SJCRH30 (cell line): ENCODE measurements at regions not wholly inside any gene's neighbourhood (a gene's known extent, or its start where the extent isn't known, plus 50 kb on each side); places are given as distances from the start of the nearest gene placed in this dataset.

ENCODE experiments used
- DNase-seq, 2 experiments: peaks; one replicate each; pipeline ENCODE4 v3.0.0-alpha.2; 2015 to 2020
- H3K27ac ChIP-seq: fragments of 250-450 bp; sonication (Bioruptor Pico); 2 replicates; pipeline ENCODE4 v1.5.1; 2020; ENCODE audit warnings: mild to moderate bottlenecking, moderate library complexity
- H3K27me3 ChIP-seq: fragments of 250-450 bp; sonication (Bioruptor Pico); 2 replicates; pipeline ENCODE4 v1.5.1; 2020; ENCODE audit warnings: mild to moderate bottlenecking, moderate library complexity
- H3K36me3 ChIP-seq: fragments of 250-450 bp; sonication (Bioruptor Pico); 2 replicates; pipeline ENCODE4 v1.5.1; 2020; ENCODE audit warnings: mild to moderate bottlenecking, moderate library complexity
- H3K4me1 ChIP-seq: fragments of 250-450 bp; sonication (Bioruptor Pico); 2 replicates; pipeline ENCODE4 v1.5.1; 2020; ENCODE audit warnings: mild to moderate bottlenecking, moderate library complexity
- H3K4me3 ChIP-seq: fragments of 250-450 bp; sonication (Bioruptor Pico); 2 replicates; pipeline ENCODE4 v1.5.1; 2020; ENCODE audit warnings: mild to moderate bottlenecking, moderate library complexity
- H3K9me3 ChIP-seq: fragments of 250-450 bp; sonication (Bioruptor Pico); replicated peaks from 2 replicates; pipeline ENCODE4 v1.5.1; 2020; ENCODE audit warnings: mild to moderate bottlenecking, moderate library complexity

- Histone ChIP-seq H3K9me3 (peaks cover 4% of the 10 kb centered on the region; the same call in 1 of the 2 replicates), H3K4me1 (no peaks in the 10 kb centered on the region), H3K36me3 (no peaks in the 10 kb centered on the region), H3K4me3 (no peak overlapping the region), H3K27ac (no peak overlapping the region), H3K27me3 (no peaks in the 10 kb centered on the region)
- no peak for DNase-seq
Measured at GRCh38 chr7:155188821-155189581, 108.7 kb upstream of the INSIG1 start.

- Histone ChIP-seq H3K4me1 (no peaks in the 10 kb centered on the region), H3K27ac (no peak overlapping the region), H3K9me3 (peaks cover 4% of the 10 kb centered on the region; the same call in 1 of the 2 replicates), H3K27me3 (no peaks in the 10 kb centered on the region), H3K36me3 (no peaks in the 10 kb centered on the region), H3K4me3 (no peak overlapping the region)
- DNase-seq: no peak
Measured at GRCh38 chr7:155189590-155189989, 108.1 kb upstream of the INSIG1 start.

- no peak overlapping the region for H3K4me3 ChIP-seq
Measured at GRCh38 chr7:155190688-155191087, 107.0 kb upstream of the INSIG1 start.

GRCh38 chr7:155191137-155191536, 106.5 kb upstream of the INSIG1 start:
- Histone ChIP-seq H3K4me1 (no peaks in the 10 kb centered on the region), H3K27me3 (no peaks in the 10 kb centered on the region), H3K36me3 (no peaks in the 10 kb centered on the region), H3K27ac (no peak overlapping the region), H3K9me3 (no peaks in the 10 kb centered on the region; the same call in 1 of the 2 replicates), H3K4me3 (no peak overlapping the region)
- DNase-seq: no peak

More at GRCh38 chr7:155190688-155191087, 107.0 kb upstream of the INSIG1 start:
- no peak overlapping the region for H3K27ac ChIP-seq
- no peaks in the 10 kb centered on the region for H3K27me3 ChIP-seq
- H3K4me1 ChIP-seq: no peaks in the 10 kb centered on the region
- H3K9me3 ChIP-seq: no peaks in the 10 kb centered on the region; the same call in 1 of the 2 replicates
- H3K36me3 ChIP-seq: no peaks in the 10 kb centered on the region
- DNase-seq: peak in 1 of 2 experiments; percentile 26

GRCh38 chr7:155191901-155192478, 105.7 kb upstream of the INSIG1 start:
- H3K4me1 ChIP-seq: no peaks in the 10 kb centered on the region
- H3K27ac ChIP-seq: no peak overlapping the region
- H3K4me3 ChIP-seq: no peak overlapping the region
- no peaks in the 10 kb centered on the region for H3K36me3 ChIP-seq
- DNase-seq: no peak
- no peaks in the 10 kb centered on the region for H3K27me3 ChIP-seq
- H3K9me3 ChIP-seq: no peaks in the 10 kb centered on the region; the same call in 1 of the 2 replicates

GRCh38 chr7:155192961-155193640, 104.6 kb upstream of the INSIG1 start:
- no peak for DNase-seq
- Histone ChIP-seq H3K9me3 (no peaks in the 10 kb centered on the region; the same call in none of the 2 replicates), H3K4me3 (no peak overlapping the region), H3K4me1 (no peaks in the 10 kb centered on the region), H3K36me3 (no peaks in the 10 kb centered on the region), H3K27me3 (no peaks in the 10 kb centered on the region), H3K27ac (no peak overlapping the region)

GRCh38 chr7:155193716-155194115, 104.0 kb upstream of the INSIG1 start:
- Histone ChIP-seq H3K27me3 (no peaks in the 10 kb centered on the region), H3K4me1 (no peaks in the 10 kb centered on the region), H3K4me3 (no peak overlapping the region), H3K27ac (no peak overlapping the region), H3K9me3 (no peaks in the 10 kb centered on the region; the same call in none of the 2 replicates), H3K36me3 (no peaks in the 10 kb centered on the region)
- DNase-seq: no peak

GRCh38 chr7:155194382-155195140, 103.1 kb upstream of the INSIG1 start:
- Histone ChIP-seq H3K27ac (no peak overlapping the region), H3K9me3 (no peaks in the 10 kb centered on the region; the same call in none of the 2 replicates), H3K4me3 (no peak overlapping the region), H3K4me1 (no peaks in the 10 kb centered on the region), H3K27me3 (no peaks in the 10 kb centered on the region), H3K36me3 (no peaks in the 10 kb centered on the region)
- no peak for DNase-seq

- Histone ChIP-seq H3K27me3 (no peaks in the 10 kb centered on the region), H3K9me3 (no peaks in the 10 kb centered on the region; the same call in none of the 2 replicates), H3K4me3 (no peak overlapping the region), H3K27ac (no peak overlapping the region), H3K4me1 (no peaks in the 10 kb centered on the region), H3K36me3 (no peaks in the 10 kb centered on the region)
- no peak for DNase-seq
Measured at GRCh38 chr7:155195939-155196523, 101.6 kb upstream of the INSIG1 start.

GRCh38 chr7:155198196-155198892, 99.3 kb upstream of the INSIG1 start:
- H3K27me3 ChIP-seq: no peaks in the 10 kb centered on the region
- no peak for DNase-seq

GRCh38 chr7:155198901-155199845, 98.5 kb upstream of the INSIG1 start:
- H3K27ac ChIP-seq: no peak overlapping the region
- no peaks in the 10 kb centered on the region; the same call in none of the 2 replicates for H3K9me3 ChIP-seq
- H3K27me3 ChIP-seq: no peaks in the 10 kb centered on the region
- H3K4me1 ChIP-seq: peaks cover 4% of the 10 kb centered on the region; the same call in 1 of the 2 replicates
- DNase-seq: no peak
- no peak overlapping the region for H3K4me3 ChIP-seq
- H3K36me3 ChIP-seq: no peaks in the 10 kb centered on the region

More at GRCh38 chr7:155198196-155198892, 99.3 kb upstream of the INSIG1 start:
- Histone ChIP-seq H3K4me1 (peaks cover 4% of the 10 kb centered on the region; the same call in 1 of the 2 replicates), H3K36me3 (no peaks in the 10 kb centered on the region), H3K27ac (no peak overlapping the region), H3K9me3 (no peaks in the 10 kb centered on the region; the same call in none of the 2 replicates), H3K4me3 (no peak overlapping the region)

- H3K4me3 ChIP-seq: no peak overlapping the region
- H3K9me3 ChIP-seq: no peaks in the 10 kb centered on the region; the same call in 1 of the 2 replicates
- H3K27ac ChIP-seq: no peak overlapping the region
- H3K4me1 ChIP-seq: peaks cover 4% of the 10 kb centered on the region; the same call in 1 of the 2 replicates
- DNase-seq: peak; percentile 27 to 64
- no peaks in the 10 kb centered on the region for H3K36me3 ChIP-seq
- H3K27me3 ChIP-seq: no peaks in the 10 kb centered on the region
Measured at GRCh38 chr7:155201325-155202087, 96.2 kb upstream of the INSIG1 start.
